ENCODE measurements at regions not wholly inside any gene's neighbourhood (a gene's known extent, or its start where the extent isn't known, plus 50 kb on each side); places are given as distances from the start of the nearest gene placed in this dataset.

DNA sequence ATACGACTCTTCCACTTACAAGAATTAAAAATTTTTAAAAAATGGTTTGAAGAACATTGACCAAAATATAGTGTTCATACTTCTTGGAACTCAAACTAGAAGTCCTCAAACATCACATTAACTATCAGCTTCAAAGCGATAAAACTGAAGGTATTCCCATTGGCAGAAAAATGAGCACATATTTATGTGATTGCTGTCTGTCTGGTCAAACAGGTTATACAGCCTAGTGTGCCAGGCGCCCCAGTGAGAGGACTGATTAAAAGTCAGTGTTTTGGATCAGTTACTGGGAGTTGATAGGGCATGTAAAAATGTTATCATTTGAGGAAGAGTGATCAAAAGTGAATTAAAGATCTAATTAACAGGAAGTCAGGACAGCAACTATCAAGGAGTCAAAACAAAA, 738.8 kb downstream of the HDGFL1 start:
- no peaks in the 10 kb centered on the region for H3K36me3 ChIP-seq (ENCODE audit: control insufficient read depth in 2 of 2, insufficient read depth in 2 of 2, low read length in 1 of 2)
- H3K4me1 ChIP-seq (ENCODE audit: control insufficient read depth in 2 of 2, insufficient read depth in 2 of 2, low read length in 2 of 2), result no peaks in the 10 kb centered on the region
- no peaks in the 10 kb centered on the region for H3K27me3 ChIP-seq (ENCODE audit: control insufficient read depth in 2 of 2, insufficient read depth in 1 of 2, low read length in 1 of 2)
- no peaks in the 10 kb centered on the region for H3K9me3 ChIP-seq (ENCODE audit: control insufficient read depth in 2 of 2, insufficient read depth in 1 of 2, low read length in 1 of 2)
- WGBS, result 63% methylated on average over 3 of the region's 3 CpGs
- DNase-seq (ENCODE audit: low read depth in 6 of 9, low spot score in 9 of 9), result no peak
- H3K4me3 ChIP-seq (ENCODE audit: low read length in 2 of 2), result no peak overlapping the region
- H3K27ac ChIP-seq (ENCODE audit: low read depth in 1 of 2, low read length in 1 of 2), result no peak overlapping the region

DNA sequence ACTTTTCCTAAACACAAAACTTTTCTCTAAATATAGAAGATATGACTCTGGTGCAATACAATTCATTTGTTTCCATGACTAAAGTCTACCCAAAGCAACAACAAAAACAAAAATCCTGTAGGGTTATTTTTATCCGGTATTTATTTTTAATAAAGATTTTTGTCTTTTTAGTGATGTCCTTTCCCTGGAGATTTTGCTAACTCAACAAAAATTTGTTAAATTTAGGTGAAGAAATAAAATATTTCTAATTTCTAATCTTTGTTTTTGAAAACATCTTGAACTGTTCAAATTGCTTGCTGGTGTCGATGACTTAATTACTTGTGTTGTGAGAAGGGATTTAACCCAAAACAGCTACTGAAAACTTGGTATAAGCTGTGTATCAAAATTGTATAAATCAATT, 741.8 kb downstream of the HDGFL1 start:
- no peaks in the 10 kb centered on the region for H3K9me3 ChIP-seq (ENCODE audit: control insufficient read depth in 2 of 2, insufficient read depth in 1 of 2, low read length in 1 of 2)
- DNase-seq (ENCODE audit: low read depth in 6 of 9, low spot score in 9 of 9), result no peak
- H3K27me3 ChIP-seq (ENCODE audit: control insufficient read depth in 2 of 2, insufficient read depth in 1 of 2, low read length in 1 of 2), result no peaks in the 10 kb centered on the region
- H3K4me3 ChIP-seq (ENCODE audit: low read length in 2 of 2), result no peak overlapping the region
- no peak overlapping the region for H3K27ac ChIP-seq (ENCODE audit: low read depth in 1 of 2, low read length in 1 of 2)
- no peaks in the 10 kb centered on the region for H3K4me1 ChIP-seq (ENCODE audit: control insufficient read depth in 2 of 2, insufficient read depth in 2 of 2, low read length in 2 of 2)
- no peaks in the 10 kb centered on the region for H3K36me3 ChIP-seq (ENCODE audit: control insufficient read depth in 2 of 2, insufficient read depth in 2 of 2, low read length in 1 of 2)
- WGBS, result 96% methylated on average over 2 of the region's 2 CpGs

DNA sequence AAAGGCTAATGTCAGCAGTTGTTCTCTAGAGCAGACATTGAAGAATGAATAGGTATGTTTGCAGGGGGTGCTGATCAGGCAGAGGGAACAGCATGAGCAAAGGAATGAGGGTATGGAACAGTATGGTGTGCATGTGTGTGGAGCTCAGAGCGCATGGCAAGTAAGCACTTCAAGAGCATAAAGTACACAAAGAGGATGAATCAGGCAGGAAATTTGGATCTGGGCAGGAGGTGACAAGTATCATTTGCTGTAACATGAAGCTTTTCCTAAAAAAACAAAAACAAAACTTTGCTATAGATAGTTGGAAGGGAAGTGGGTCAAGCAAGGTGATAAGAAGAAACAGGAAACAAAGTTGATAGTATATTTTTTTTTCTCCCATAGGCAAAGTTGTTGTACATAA, 746.8 kb downstream of the HDGFL1 start:
- WGBS, result 36% methylated on average over 1 of the region's 1 CpG
- no peak for DNase-seq (ENCODE audit: low read depth in 6 of 9, low spot score in 9 of 9)
- Histone ChIP-seq H3K4me1 (ENCODE audit: control insufficient read depth in 2 of 2, insufficient read depth in 2 of 2, low read length in 2 of 2) (no peaks in the 10 kb centered on the region), H3K9me3 (ENCODE audit: control insufficient read depth in 2 of 2, insufficient read depth in 1 of 2, low read length in 1 of 2) (no peaks in the 10 kb centered on the region), H3K27ac (ENCODE audit: low read depth in 1 of 2, low read length in 1 of 2) (no peak overlapping the region), H3K36me3 (ENCODE audit: control insufficient read depth in 2 of 2, insufficient read depth in 2 of 2, low read length in 1 of 2) (no peaks in the 10 kb centered on the region), H3K27me3 (ENCODE audit: control insufficient read depth in 2 of 2, insufficient read depth in 1 of 2, low read length in 1 of 2) (no peaks in the 10 kb centered on the region), H3K4me3 (ENCODE audit: low read length in 2 of 2) (no peak overlapping the region)

DNA sequence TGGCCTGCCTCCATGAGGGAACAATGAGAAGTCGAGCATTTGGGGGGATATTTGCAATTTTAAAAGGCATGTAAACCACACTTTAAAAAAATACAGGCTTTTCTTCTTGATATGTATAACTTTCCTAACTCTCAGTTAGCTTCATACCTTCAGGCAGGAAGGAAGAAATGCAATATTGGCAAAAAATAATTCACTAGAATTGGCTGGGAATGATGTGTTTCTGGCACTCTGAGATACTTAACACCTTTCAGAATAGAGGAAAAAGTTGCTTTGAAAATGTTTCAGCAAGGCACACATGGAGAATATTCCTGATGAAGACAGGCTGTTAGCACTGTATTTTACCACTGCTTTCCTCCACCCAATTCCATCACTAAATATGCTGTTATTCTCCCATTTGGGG, 747.6 kb downstream of the HDGFL1 start:
- WGBS, result 97% methylated on average over 1 of the region's 1 CpG
- Histone ChIP-seq H3K27me3 (ENCODE audit: control insufficient read depth in 2 of 2, insufficient read depth in 1 of 2, low read length in 1 of 2) (no peaks in the 10 kb centered on the region), H3K27ac (ENCODE audit: low read depth in 1 of 2, low read length in 1 of 2) (no peak overlapping the region), H3K9me3 (ENCODE audit: control insufficient read depth in 2 of 2, insufficient read depth in 1 of 2, low read length in 1 of 2) (no peaks in the 10 kb centered on the region), H3K4me1 (ENCODE audit: control insufficient read depth in 2 of 2, insufficient read depth in 2 of 2, low read length in 2 of 2) (no peaks in the 10 kb centered on the region), H3K4me3 (ENCODE audit: low read length in 2 of 2) (no peak overlapping the region), H3K36me3 (ENCODE audit: control insufficient read depth in 2 of 2, insufficient read depth in 2 of 2, low read length in 1 of 2) (no peaks in the 10 kb centered on the region)
- DNase-seq (ENCODE audit: low read depth in 6 of 9, low spot score in 9 of 9), result no peak

DNA sequence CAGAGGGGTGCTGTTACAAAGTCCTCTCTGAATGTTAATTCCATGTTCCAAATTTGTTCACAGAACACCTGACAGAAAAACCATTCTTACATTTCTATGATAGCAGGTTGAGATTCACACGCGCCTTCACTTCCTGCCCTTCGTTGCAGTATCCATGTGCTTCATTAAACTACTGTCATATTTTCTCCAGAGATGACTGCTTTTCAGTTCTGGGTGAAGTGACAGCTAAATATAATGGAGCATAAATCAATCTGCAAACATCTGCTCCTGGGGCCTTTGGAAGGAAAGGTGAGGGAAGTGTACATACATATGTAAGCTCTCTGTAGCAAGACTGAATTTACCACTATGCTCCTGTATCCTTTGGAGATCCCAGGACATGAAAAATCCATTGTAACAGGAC, 750.2 kb downstream of the HDGFL1 start:
- no peak for DNase-seq (ENCODE audit: low read depth in 6 of 9, low spot score in 9 of 9)

DNA sequence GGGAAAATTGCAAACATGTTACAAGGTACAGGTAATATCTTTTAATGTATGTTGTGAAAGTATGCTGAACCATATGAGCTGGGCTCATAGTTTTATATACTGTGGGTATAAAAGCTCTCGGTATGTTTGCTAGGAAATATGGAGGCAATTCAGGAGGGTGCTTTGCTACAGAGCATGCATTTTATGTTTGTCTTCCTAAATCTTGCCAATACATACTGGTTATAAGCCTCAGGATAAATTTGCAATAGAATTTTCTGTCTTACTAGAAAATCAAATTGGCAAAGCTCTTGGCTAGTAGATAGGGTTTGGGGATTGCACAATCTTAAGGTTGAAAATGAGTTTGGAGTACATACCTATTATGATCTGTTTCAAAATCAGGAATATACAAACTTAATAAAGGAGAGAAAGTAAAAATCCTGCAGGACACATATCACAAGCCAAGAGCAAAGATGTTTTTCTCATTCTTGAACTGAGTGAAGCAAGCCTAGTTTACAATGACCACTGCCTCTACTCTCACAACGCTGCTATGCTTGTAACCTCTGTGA, 751.2 kb downstream of the HDGFL1 start:
- no peak for DNase-seq (ENCODE audit: low read depth in 6 of 9, low spot score in 9 of 9)
- Histone ChIP-seq H3K4me1 (ENCODE audit: control insufficient read depth in 2 of 2, insufficient read depth in 2 of 2, low read length in 2 of 2) (no peaks in the 10 kb centered on the region), H3K27me3 (ENCODE audit: control insufficient read depth in 2 of 2, insufficient read depth in 1 of 2, low read length in 1 of 2) (no peaks in the 10 kb centered on the region), H3K27ac (ENCODE audit: low read depth in 1 of 2, low read length in 1 of 2) (no peak overlapping the region), H3K9me3 (ENCODE audit: control insufficient read depth in 2 of 2, insufficient read depth in 1 of 2, low read length in 1 of 2) (no peaks in the 10 kb centered on the region), H3K36me3 (ENCODE audit: control insufficient read depth in 2 of 2, insufficient read depth in 2 of 2, low read length in 1 of 2) (no peaks in the 10 kb centered on the region), H3K4me3 (ENCODE audit: low read length in 2 of 2) (no peak overlapping the region)
- over 99% methylated on average over 2 of the region's 2 CpGs for WGBS

More for the DNA sequence above, 750.2 kb downstream of the HDGFL1 start:
- H3K27ac ChIP-seq (ENCODE audit: low read depth in 1 of 2, low read length in 1 of 2), result no peak overlapping the region
- no peak overlapping the region for H3K4me3 ChIP-seq (ENCODE audit: low read length in 2 of 2)
- no peaks in the 10 kb centered on the region for H3K4me1 ChIP-seq (ENCODE audit: control insufficient read depth in 2 of 2, insufficient read depth in 2 of 2, low read length in 2 of 2)
- H3K27me3 ChIP-seq (ENCODE audit: control insufficient read depth in 2 of 2, insufficient read depth in 1 of 2, low read length in 1 of 2), result no peaks in the 10 kb centered on the region
- no peaks in the 10 kb centered on the region for H3K9me3 ChIP-seq (ENCODE audit: control insufficient read depth in 2 of 2, insufficient read depth in 1 of 2, low read length in 1 of 2)
- 67% methylated on average over 3 of the region's 3 CpGs for WGBS
- H3K36me3 ChIP-seq (ENCODE audit: control insufficient read depth in 2 of 2, insufficient read depth in 2 of 2, low read length in 1 of 2), result no peaks in the 10 kb centered on the region

DNA sequence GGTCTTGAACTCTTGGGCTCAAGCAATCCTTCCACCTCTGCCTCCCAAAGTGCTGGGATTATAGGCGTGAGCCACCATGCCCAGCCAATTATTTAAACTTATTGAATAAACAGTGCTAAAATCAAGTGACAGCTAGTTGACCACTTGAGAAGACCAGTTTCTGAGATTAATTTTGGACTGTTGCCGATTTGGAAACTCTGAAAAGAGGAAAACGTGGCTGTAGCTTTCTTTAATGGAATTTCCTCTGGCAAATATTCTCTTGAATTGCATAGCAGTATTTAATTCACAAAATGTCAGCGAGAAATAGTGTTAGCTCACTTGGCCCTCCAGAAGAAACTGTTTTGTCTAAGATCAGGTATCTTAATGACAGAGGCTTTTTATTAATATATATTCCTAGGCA, 754.5 kb downstream of the HDGFL1 start:
- no peak for DNase-seq (ENCODE audit: low read depth in 6 of 9, low spot score in 9 of 9)
- no peaks in the 10 kb centered on the region for H3K9me3 ChIP-seq (ENCODE audit: control insufficient read depth in 2 of 2, insufficient read depth in 1 of 2, low read length in 1 of 2)
- H3K27me3 ChIP-seq (ENCODE audit: control insufficient read depth in 2 of 2, insufficient read depth in 1 of 2, low read length in 1 of 2), result no peaks in the 10 kb centered on the region
- H3K36me3 ChIP-seq (ENCODE audit: control insufficient read depth in 2 of 2, insufficient read depth in 2 of 2, low read length in 1 of 2), result no peaks in the 10 kb centered on the region
- no peak overlapping the region for H3K27ac ChIP-seq (ENCODE audit: low read depth in 1 of 2, low read length in 1 of 2)
- 95% methylated on average over 4 of the region's 4 CpGs for WGBS
- no peak overlapping the region for H3K4me3 ChIP-seq (ENCODE audit: low read length in 2 of 2)
- no peaks in the 10 kb centered on the region for H3K4me1 ChIP-seq (ENCODE audit: control insufficient read depth in 2 of 2, insufficient read depth in 2 of 2, low read length in 2 of 2)

DNA sequence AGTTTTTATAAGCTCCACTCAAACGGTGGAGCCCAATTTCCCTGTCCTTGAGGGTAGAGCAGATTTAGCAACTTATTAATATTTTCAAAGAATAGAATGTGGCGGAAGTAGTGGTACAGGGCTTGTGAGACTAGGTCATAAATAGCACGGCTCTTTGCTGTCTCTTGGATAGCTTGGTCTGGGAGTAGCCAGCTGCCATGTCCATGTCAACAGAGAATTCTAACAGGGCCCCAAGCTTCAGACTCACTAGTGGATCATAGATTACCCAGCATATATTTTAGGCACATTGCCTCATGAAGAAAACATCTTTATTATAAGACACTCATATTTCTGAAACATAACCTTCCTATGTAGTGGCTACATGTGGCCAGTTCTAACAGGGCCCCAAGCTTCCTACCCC, 755.7 kb downstream of the HDGFL1 start:
- Histone ChIP-seq H3K4me1 (ENCODE audit: control insufficient read depth in 2 of 2, insufficient read depth in 2 of 2, low read length in 2 of 2) (no peaks in the 10 kb centered on the region), H3K36me3 (ENCODE audit: control insufficient read depth in 2 of 2, insufficient read depth in 2 of 2, low read length in 1 of 2) (no peaks in the 10 kb centered on the region), H3K4me3 (ENCODE audit: low read length in 2 of 2) (no peak overlapping the region), H3K27me3 (ENCODE audit: control insufficient read depth in 2 of 2, insufficient read depth in 1 of 2, low read length in 1 of 2) (no peaks in the 10 kb centered on the region), H3K27ac (ENCODE audit: low read depth in 1 of 2, low read length in 1 of 2) (no peak overlapping the region), H3K9me3 (ENCODE audit: control insufficient read depth in 2 of 2, insufficient read depth in 1 of 2, low read length in 1 of 2) (no peaks in the 10 kb centered on the region)
- 96% methylated on average over 3 of the region's 3 CpGs for WGBS
- DNase-seq (ENCODE audit: low read depth in 6 of 9, low spot score in 9 of 9), result no peak

DNA sequence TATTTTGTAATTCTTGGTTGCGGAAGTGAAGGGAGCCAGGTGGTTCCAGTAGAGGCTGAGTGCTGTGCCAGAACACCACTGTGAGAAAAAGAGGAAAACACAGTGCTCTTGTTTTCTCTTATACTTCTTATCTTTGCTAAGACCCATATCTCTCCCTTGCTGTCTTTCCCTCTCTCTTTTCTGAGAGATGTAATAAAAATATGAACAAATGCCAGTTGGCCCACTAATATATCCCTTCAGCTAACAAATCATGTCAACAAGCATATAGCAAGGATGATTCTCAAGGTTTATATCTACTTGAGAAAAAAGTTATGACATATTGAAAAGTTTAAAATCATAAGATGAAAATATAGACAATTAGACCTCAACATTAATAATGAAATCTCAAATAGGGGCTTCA, 758.3 kb downstream of the HDGFL1 start:
- no peaks in the 10 kb centered on the region for H3K9me3 ChIP-seq (ENCODE audit: control insufficient read depth in 2 of 2, insufficient read depth in 1 of 2, low read length in 1 of 2)
- no peaks in the 10 kb centered on the region for H3K4me1 ChIP-seq (ENCODE audit: control insufficient read depth in 2 of 2, insufficient read depth in 2 of 2, low read length in 2 of 2)
- no peak overlapping the region for H3K4me3 ChIP-seq (ENCODE audit: low read length in 2 of 2)
- no peak for DNase-seq (ENCODE audit: low read depth in 6 of 9, low spot score in 9 of 9)
- no peaks in the 10 kb centered on the region for H3K27me3 ChIP-seq (ENCODE audit: control insufficient read depth in 2 of 2, insufficient read depth in 1 of 2, low read length in 1 of 2)
- 100% methylated on average over 1 of the region's 1 CpG for WGBS
- no peaks in the 10 kb centered on the region for H3K36me3 ChIP-seq (ENCODE audit: control insufficient read depth in 2 of 2, insufficient read depth in 2 of 2, low read length in 1 of 2)
- no peak overlapping the region for H3K27ac ChIP-seq (ENCODE audit: low read depth in 1 of 2, low read length in 1 of 2)

DNA sequence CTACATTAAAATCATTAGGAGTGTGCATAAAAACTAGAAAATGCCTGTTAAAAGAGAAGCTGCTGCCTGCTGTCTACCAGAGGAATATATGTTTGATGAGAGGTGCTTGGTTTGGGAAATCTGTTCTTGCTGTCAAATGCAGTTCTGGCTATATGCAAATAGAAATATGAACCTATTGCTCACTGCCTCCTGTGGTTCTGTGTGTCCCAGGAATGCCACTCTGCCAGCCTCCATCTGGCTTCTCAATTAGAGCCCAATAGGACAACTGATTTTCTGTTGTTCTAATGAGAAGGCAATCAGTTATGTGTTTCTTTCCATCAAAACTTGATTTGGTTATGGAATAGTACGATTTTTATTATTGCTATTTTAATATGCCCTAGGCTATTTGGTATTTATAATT, 759.7 kb downstream of the HDGFL1 start:
- Histone ChIP-seq H3K36me3 (ENCODE audit: control insufficient read depth in 2 of 2, insufficient read depth in 2 of 2, low read length in 1 of 2) (no peaks in the 10 kb centered on the region), H3K27me3 (ENCODE audit: control insufficient read depth in 2 of 2, insufficient read depth in 1 of 2, low read length in 1 of 2) (no peaks in the 10 kb centered on the region), H3K9me3 (ENCODE audit: control insufficient read depth in 2 of 2, insufficient read depth in 1 of 2, low read length in 1 of 2) (no peaks in the 10 kb centered on the region), H3K27ac (ENCODE audit: low read depth in 1 of 2, low read length in 1 of 2) (no peak overlapping the region), H3K4me1 (ENCODE audit: control insufficient read depth in 2 of 2, insufficient read depth in 2 of 2, low read length in 2 of 2) (no peaks in the 10 kb centered on the region), H3K4me3 (ENCODE audit: low read length in 2 of 2) (no peak overlapping the region)
- 89% methylated on average over 1 of the region's 1 CpG for WGBS
- no peak for DNase-seq (ENCODE audit: low read depth in 6 of 9, low spot score in 9 of 9)
